GM23338 (cell line): ENCODE measurements at regions not wholly inside any gene's neighbourhood (a gene's known extent, or its start where the extent isn't known, plus 50 kb on each side); places are given as distances from the start of the nearest gene placed in this dataset.

Experiments
- CREB1 ChIP-seq: fragments of 250-450 bp; sonication (Bioruptor Pico); IDR thresholded peaks from 2 replicates; pipeline ENCODE4 v1.5.0; 2020; ENCODE audit warnings: low read depth, mild to moderate bottlenecking, moderate library complexity
- ETS1 ChIP-seq: IDR thresholded peaks from 2 replicates; pipeline ENCODE4 v1.6.1; 2016; ENCODE audit warnings: antibody characterized with exemption
- EZH2 ChIP-seq: fragments of 200-600 bp; sonication (generic); IDR thresholded peaks from one replicate; pipeline ENCODE4 v1.8.0; 2017; ENCODE audit warnings: antibody characterized with exemption, mild to moderate bottlenecking, low read depth; ENCODE audit not compliant: unreplicated experiment
- EZH2phosphoT487 ChIP-seq: fragments of 200-600 bp; sonication (generic); IDR thresholded peaks from one replicate; pipeline ENCODE4 v1.8.1; 2018; ENCODE audit warnings: antibody characterized with exemption; ENCODE audit not compliant: unreplicated experiment
- JUNB ChIP-seq: IDR thresholded peaks from one replicate; pipeline ENCODE4 v1.6.1; 2016; ENCODE audit warnings: antibody characterized with exemption; ENCODE audit not compliant: unreplicated experiment
- NANOG ChIP-seq: IDR thresholded peaks from 2 replicates; pipeline ENCODE4 v1.6.1; 2016; ENCODE audit warnings: antibody characterized with exemption, borderline replicate concordance
- POLR2AphosphoS5 ChIP-seq: IDR thresholded peaks from 2 replicates; pipeline ENCODE4 v1.6.1; 2016; ENCODE audit warnings: antibody characterized with exemption, low read depth
- ZNF114 ChIP-seq: fragments of 250-450 bp; sonication (Bioruptor Pico); IDR thresholded peaks from 2 replicates; pipeline ENCODE4 v1.5.0; 2020; ENCODE audit warnings: mild to moderate bottlenecking, moderate library complexity
- ZNF462 ChIP-seq: fragments of 250-450 bp; sonication (Bioruptor Pico); IDR thresholded peaks from 2 replicates; pipeline ENCODE4 v1.5.0; 2020; ENCODE audit warnings: mild to moderate bottlenecking, moderate library complexity
- TF ChIP-seq, protein P1 (sequence below), 2 experiments: fragments of 200-600 bp in 1 of 2; sonication (generic) in 1 of 2; conservative IDR thresholded peaks; 2 replicates each; pipeline versions ENCODE4 v1.5.1 to v1.6.1; 2016 to 2017; ENCODE audit warnings: antibody characterized with exemption in 2 of 2, low read depth in 2 of 2, mild to moderate bottlenecking in 2 of 2, moderate library complexity in 1 of 2
- TF ChIP-seq, protein P2 (sequence below): IDR thresholded peaks from one replicate; pipeline ENCODE4 v1.6.1; 2018; ENCODE audit warnings: antibody characterized with exemption; ENCODE audit not compliant: unreplicated experiment

DNA sequence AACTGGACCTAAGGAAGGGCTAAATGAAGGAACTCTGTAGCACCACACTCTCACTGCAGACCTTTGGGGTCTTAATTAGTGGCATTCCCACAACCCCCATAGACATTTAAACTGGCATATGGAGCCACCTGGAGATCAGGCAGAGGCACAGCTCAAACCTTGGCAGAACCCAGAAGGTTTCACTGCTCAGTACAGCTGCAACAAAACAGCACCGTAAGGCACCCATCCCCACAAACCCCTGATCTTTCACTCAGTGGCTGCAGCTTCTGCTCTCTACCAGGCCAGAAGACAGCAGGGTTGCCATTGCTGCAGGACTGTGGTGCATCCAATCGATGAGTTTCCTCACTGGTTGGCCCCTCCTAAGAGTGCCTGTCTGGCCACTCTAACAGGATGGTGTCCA lies 361.6 kb upstream of the VRK2 start:
- TF ChIP-seq, protein P1, sequence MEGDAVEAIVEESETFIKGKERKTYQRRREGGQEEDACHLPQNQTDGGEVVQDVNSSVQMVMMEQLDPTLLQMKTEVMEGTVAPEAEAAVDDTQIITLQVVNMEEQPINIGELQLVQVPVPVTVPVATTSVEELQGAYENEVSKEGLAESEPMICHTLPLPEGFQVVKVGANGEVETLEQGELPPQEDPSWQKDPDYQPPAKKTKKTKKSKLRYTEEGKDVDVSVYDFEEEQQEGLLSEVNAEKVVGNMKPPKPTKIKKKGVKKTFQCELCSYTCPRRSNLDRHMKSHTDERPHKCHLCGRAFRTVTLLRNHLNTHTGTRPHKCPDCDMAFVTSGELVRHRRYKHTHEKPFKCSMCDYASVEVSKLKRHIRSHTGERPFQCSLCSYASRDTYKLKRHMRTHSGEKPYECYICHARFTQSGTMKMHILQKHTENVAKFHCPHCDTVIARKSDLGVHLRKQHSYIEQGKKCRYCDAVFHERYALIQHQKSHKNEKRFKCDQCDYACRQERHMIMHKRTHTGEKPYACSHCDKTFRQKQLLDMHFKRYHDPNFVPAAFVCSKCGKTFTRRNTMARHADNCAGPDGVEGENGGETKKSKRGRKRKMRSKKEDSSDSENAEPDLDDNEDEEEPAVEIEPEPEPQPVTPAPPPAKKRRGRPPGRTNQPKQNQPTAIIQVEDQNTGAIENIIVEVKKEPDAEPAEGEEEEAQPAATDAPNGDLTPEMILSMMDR (conservative IDR thresholded peaks at IDR 0.05; ENCODE audit: low read depth in 2 of 2) = no peak
- TF ChIP-seq JUNB = no peak
- TF ChIP-seq ETS1 = no peak
- TF ChIP-seq EZH2 = no peak
- TF ChIP-seq, protein P2, sequence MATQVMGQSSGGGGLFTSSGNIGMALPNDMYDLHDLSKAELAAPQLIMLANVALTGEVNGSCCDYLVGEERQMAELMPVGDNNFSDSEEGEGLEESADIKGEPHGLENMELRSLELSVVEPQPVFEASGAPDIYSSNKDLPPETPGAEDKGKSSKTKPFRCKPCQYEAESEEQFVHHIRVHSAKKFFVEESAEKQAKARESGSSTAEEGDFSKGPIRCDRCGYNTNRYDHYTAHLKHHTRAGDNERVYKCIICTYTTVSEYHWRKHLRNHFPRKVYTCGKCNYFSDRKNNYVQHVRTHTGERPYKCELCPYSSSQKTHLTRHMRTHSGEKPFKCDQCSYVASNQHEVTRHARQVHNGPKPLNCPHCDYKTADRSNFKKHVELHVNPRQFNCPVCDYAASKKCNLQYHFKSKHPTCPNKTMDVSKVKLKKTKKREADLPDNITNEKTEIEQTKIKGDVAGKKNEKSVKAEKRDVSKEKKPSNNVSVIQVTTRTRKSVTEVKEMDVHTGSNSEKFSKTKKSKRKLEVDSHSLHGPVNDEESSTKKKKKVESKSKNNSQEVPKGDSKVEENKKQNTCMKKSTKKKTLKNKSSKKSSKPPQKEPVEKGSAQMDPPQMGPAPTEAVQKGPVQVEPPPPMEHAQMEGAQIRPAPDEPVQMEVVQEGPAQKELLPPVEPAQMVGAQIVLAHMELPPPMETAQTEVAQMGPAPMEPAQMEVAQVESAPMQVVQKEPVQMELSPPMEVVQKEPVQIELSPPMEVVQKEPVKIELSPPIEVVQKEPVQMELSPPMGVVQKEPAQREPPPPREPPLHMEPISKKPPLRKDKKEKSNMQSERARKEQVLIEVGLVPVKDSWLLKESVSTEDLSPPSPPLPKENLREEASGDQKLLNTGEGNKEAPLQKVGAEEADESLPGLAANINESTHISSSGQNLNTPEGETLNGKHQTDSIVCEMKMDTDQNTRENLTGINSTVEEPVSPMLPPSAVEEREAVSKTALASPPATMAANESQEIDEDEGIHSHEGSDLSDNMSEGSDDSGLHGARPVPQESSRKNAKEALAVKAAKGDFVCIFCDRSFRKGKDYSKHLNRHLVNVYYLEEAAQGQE = no peak
- TF ChIP-seq POLR2AphosphoS5 = no peak
- no peak for TF ChIP-seq EZH2phosphoT487
- no peak for TF ChIP-seq CREB1 (CRISPR knock-in tag)
- no peak for TF ChIP-seq ZNF462 (CRISPR knock-in tag)
- TF ChIP-seq NANOG = no peak
- no peak for TF ChIP-seq ZNF114 (CRISPR knock-in tag)
